GM12892 (cell line): ENCODE measurements at regions not wholly inside any gene's neighbourhood (a gene's known extent, or its start where the extent isn't known, plus 50 kb on each side); places are given as distances from the start of the nearest gene placed in this dataset.

Experiments
- DNase-seq: peaks from one replicate; pipeline ENCODE4 v3.0.0; 2011; ENCODE audit not compliant: insufficient read length
- FAIRE-seq: peaks from 2 replicates; lab custom pipeline; 2011; peaks lifted over from hg19 to GRCh38; lab: Jason Lieb, UNC
- POLR2A ChIP-seq: IDR thresholded peaks from 2 replicates; pipeline ENCODE4 v1.6.1; 2011; ENCODE audit warnings: low read depth, low read length, control low read depth
- POLR2AphosphoS5 ChIP-seq: IDR thresholded peaks from 2 replicates; pipeline ENCODE4 v1.6.1; 2011; ENCODE audit warnings: low read depth, low read length, control low read depth
- TAF1 ChIP-seq: IDR thresholded peaks from 2 replicates; pipeline ENCODE4 v1.6.1; 2011; ENCODE audit warnings: low read depth, mild to moderate bottlenecking, control low read depth, low read length, borderline replicate concordance

DNA sequence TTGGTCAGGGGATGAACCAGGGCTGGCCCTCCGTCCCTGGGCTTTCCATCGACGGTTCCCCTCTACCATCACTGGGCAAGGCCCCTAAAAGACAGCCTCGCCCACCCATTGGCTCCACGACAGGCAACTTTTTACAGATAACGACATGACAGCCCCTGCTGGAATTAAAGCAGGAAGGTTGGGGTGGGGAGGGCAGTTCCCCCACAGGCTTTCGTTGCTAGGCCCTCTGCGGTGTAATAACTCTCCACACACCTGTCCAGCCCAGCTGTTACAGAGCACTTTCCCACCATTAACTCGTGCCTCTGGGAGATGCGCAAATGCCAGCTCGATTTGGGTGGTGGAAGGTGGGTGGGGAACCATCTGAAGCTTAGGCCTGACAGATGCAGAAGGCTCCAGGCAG is 264.2 kb upstream of the TLE3 start:
- TF ChIP-seq TAF1 (no peak), POLR2A (no peak), POLR2AphosphoS5 (no peak)
- FAIRE-seq (no peak), DNase-seq (no peak)

DNA sequence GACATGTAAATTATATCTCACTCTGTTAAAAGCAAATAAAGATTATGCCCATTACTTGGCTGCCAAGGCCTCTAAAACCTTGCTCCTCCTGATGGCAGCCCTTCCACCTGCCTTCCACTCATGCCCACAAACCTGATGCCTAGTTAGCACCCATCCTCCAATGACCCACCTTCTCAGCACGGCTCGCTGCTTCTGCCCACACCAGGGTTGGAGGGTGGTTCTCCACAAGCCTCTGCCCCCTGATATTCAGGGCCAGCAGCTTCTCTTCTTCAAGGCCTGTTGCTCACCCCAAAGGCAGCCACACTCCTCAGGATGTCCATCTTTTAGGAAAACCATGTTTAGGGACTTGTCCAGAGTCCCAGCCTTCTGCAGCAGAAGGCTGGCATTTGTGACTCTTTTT is 263.4 kb upstream of the TLE3 start:
- FAIRE-seq = no peak
- no peak for DNase-seq
- TF ChIP-seq TAF1 (no peak), POLR2A (no peak), POLR2AphosphoS5 (no peak)

DNA sequence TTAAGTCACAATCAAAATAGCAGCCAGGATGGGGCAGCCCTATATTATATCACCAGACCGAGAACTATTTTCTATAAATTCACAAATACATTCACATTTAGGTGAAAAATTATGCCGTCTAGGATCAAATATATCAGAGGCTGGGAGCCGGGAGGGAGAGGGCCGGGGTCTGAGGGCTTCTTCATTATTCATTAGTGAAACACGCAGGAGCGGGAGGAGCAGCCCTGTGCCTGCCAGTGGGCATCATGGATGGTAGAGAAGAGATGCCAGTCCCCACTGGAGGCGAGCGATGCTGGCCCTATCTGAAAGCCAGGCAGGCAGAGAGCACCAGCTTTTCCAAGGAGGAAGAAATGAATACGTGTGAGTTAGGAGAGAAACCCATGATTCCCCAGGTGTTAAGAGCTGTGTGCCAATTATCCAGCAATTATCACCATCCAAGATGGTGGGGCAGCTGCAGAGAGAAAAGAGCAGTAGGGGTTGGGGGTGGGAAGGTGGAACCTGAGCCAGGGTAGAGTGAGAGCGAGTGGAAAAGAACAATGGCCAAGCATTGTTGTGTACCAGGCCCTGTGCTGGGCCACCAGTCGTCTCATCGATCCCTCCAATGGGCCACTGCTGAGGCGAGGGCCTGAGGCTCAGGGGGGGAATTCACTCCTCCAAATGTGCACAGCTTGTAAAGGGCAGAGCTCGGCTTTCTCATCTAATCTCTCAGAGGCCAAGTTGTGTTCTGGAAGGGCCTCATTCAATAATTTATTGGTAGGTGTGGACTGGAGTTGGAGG is 261.3 kb upstream of the TLE3 start:
- TF ChIP-seq POLR2AphosphoS5 (no peak), POLR2A (no peak), TAF1 (no peak)
- FAIRE-seq = no peak

DNA sequence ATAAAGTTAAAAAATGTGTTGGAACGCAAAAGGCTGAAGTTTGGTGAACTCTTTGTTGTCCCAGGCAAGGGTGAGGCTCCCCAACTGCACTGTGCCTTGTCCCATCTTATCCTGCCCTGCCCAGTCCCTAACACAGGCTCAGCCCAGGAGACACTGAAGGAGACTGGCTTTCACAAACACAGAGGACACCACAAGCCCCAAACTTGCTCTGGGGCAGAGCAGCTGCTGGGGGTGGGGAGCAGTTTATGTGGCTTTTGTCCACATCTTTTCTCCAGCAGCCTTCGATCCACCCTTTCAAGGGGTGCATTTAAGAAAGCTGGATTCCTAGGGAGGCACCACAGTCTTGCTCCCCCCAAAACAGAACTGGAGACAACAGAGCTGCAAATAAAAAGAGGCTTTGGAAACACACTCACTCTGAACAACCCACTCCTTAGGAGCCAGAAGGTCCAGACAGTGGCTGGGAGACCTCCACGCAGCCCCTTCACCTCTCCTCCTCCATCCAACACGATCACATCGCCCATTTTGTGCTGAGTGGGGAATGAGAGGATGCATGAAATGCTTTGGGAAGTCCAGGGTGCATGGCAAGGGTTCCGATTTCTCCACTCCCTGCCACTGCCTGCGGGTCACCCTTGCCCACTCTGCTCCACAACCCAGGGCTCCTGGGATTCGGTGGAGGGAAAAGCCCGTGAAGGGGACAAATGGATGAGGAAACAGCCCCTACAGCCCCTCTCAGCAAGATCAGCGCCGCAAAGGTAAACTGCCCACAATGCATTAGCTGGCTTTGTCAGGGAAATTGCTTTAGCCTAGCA is 260.5 kb upstream of the TLE3 start:
- no peak for TF ChIP-seq POLR2AphosphoS5
- TF ChIP-seq POLR2A = no peak
- no peak for TF ChIP-seq TAF1
- no peak for DNase-seq
- no peak for FAIRE-seq

More for the DNA sequence above, 261.3 kb upstream of the TLE3 start:
- DNase-seq = no peak

- no peak for FAIRE-seq
- no peak for DNase-seq
- TF ChIP-seq POLR2A = no peak
- TF ChIP-seq TAF1 = no peak
- no peak for TF ChIP-seq POLR2AphosphoS5
Measured at GRCh38 chr15:70357453-70357852, 259.7 kb upstream of the TLE3 start.

- DNase-seq (no peak), FAIRE-seq (no peak)
- TF ChIP-seq POLR2AphosphoS5 = no peak
- no peak for TF ChIP-seq TAF1
- TF ChIP-seq POLR2A = no peak
Measured at GRCh38 chr15:70356919-70357318, 259.2 kb upstream of the TLE3 start.

GRCh38 chr15:70356062-70356860 is 258.5 kb upstream of the TLE3 start:
- DNase-seq = no peak
- no peak for TF ChIP-seq POLR2AphosphoS5
- TF ChIP-seq TAF1 = no peak
- TF ChIP-seq POLR2A = no peak
- no peak for FAIRE-seq

GRCh38 chr15:70355275-70355795 is 257.6 kb upstream of the TLE3 start:
- TF ChIP-seq POLR2A (no peak), POLR2AphosphoS5 (no peak), TAF1 (no peak)
- FAIRE-seq (no peak), DNase-seq (no peak)

- FAIRE-seq (no peak), DNase-seq (no peak)
- TF ChIP-seq POLR2AphosphoS5 (no peak), TAF1 (no peak), POLR2A (no peak)
Measured at GRCh38 chr15:70354346-70354905, 256.7 kb upstream of the TLE3 start.

DNA sequence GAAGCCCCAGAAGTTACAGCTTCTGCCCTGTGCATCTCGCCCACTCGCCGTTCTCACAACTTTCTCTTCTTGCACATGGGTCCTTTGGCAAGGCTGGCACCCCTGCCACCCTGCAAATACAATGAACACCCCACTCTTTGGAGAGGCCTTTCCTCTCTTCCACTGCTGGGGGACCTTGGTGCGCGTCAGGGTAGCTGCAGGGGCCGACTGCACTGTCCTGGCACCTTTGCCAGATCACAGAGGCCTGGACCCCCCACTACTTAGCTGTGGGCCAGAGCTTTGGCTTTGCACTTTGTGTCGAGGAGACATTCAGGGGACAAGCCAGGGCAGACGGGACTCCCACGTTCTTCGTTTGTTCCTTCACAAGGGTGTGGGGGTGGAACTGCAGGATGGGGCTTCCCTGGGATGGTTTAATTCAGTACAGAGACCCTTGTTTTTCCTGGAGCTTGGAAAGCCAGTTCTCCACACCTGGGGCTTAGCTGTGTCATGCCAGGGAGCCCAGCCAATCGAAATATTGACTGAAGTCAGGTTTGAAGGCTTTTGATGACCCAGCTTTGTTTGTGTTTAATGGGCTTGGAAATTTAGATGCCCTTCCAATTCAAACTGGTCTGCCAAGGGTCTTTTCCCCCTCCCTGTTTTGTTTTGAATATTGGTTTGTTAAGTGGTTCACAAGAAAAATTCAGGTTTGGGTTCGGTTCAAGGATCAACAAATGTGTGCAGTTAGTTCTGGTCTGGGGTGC is 256.1 kb upstream of the TLE3 start:
- TF ChIP-seq POLR2A = no peak
- TF ChIP-seq POLR2AphosphoS5 = no peak
- TF ChIP-seq TAF1 = no peak
- FAIRE-seq = no peak
- no peak for DNase-seq
